GM06990 (cell line): ENCODE measurements at regions not wholly inside any gene's neighbourhood (a gene's known extent, or its start where the extent isn't known, plus 50 kb on each side); places are given as distances from the start of the nearest gene placed in this dataset.
"Not testable (repeated sequence)": the region's sequence is repeated elsewhere in the genome, so short reads cannot be mapped to it uniquely, and the experiment has no call there.

Source experiments
- DNase-seq: peaks from one replicate; pipeline ENCODE4 v3.0.0-alpha.2; 2011; ENCODE audit not compliant: insufficient read length; ENCODE audit errors: extremely low read depth
- H3K27me3 ChIP-seq: replicated peaks from 2 replicates; pipeline ENCODE4 v1.6.0; 2011; ENCODE audit warnings: low read length; ENCODE audit not compliant: control insufficient read depth, insufficient read depth
- H3K36me3 ChIP-seq: 2 replicates; pipeline ENCODE4 v1.5.1; 2011; ENCODE audit warnings: low read length; ENCODE audit not compliant: control insufficient read depth, insufficient read depth
- H3K4me3 ChIP-seq: replicated peaks from 2 replicates; pipeline ENCODE4 v1.5.1; 2011; ENCODE audit warnings: low read depth, mild to moderate bottlenecking, control low read depth, low read length
- TF ChIP-seq, protein P1 (sequence below): IDR thresholded peaks from 2 replicates; pipeline ENCODE4 v1.5.1; 2011; ENCODE audit warnings: low read length, control low read depth, mild to moderate bottlenecking, inconsistent platforms; ENCODE audit not compliant: insufficient read depth, poor library complexity, severe bottlenecking

DNA sequence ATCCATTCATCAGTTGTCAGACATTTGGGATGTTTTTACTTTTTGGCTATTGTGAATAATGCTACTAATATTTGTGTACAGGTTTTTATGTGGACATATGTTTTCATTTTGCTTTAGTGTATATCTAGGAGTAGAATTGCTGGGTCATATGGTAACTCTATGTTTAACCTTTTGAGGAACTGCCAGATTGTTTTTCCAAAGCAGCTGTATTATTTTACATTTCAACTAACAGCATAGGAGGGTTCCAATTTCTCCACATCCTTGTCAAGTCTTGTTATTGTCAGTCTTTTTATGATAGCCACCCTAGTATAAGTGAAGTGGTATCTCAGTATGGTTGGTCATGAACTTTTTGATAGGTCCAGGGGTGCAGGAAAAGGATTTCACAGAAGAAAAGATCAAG lies 114.5 kb upstream of the FAM9C start:
- DNase-seq: no peak
- Histone ChIP-seq H3K27me3 (no peaks in the 10 kb centered on the region), H3K36me3 (no peaks in the 10 kb centered on the region), H3K4me3 (no peak overlapping the region)
- TF ChIP-seq, protein P1, sequence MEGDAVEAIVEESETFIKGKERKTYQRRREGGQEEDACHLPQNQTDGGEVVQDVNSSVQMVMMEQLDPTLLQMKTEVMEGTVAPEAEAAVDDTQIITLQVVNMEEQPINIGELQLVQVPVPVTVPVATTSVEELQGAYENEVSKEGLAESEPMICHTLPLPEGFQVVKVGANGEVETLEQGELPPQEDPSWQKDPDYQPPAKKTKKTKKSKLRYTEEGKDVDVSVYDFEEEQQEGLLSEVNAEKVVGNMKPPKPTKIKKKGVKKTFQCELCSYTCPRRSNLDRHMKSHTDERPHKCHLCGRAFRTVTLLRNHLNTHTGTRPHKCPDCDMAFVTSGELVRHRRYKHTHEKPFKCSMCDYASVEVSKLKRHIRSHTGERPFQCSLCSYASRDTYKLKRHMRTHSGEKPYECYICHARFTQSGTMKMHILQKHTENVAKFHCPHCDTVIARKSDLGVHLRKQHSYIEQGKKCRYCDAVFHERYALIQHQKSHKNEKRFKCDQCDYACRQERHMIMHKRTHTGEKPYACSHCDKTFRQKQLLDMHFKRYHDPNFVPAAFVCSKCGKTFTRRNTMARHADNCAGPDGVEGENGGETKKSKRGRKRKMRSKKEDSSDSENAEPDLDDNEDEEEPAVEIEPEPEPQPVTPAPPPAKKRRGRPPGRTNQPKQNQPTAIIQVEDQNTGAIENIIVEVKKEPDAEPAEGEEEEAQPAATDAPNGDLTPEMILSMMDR: no peak

DNA sequence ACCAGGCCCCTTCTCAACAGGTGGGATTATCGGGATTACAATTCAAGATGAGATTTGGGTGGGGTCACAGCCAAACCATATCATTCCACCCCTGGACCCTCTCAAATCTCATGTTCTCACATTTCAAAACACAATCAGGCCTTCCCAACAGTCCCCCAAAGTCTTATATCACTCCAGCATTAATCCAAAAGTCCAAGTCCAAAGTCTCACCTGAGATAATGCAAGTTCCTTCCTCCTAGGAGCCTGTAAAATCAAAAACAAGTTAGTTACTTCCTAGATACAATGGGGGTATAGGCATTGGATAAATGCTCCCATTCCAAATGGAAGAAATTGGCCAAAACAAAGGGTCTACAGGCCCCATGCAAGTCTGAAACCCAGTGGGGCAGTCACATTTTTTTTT lies 111.1 kb upstream of the FAM9C start:
- not testable (repeated sequence) for H3K36me3 ChIP-seq, DNase-seq, H3K27me3 ChIP-seq, H3K4me3 ChIP-seq

DNA sequence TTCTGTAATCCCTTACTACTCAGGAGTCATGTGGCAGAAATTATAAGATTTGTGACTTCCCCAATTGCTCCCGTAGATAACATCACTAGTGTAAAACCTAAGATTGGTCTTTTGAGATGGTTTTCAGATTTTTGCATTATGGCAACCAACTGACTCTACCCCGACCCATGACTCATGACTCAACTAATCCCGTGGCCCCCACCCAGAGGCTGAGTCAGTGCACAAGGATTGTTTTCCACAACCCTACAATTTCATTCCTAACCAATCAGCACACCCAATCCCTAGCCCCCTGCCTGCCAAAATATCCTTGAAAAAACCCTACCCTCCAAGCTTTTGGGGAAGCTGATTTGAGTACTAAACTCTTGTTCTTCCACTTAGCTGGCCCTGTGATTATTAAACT lies 109.4 kb upstream of the FAM9C start:
- TF ChIP-seq, protein P1: no peak
- Histone ChIP-seq H3K27me3 (no peaks in the 10 kb centered on the region), H3K36me3 (no peaks in the 10 kb centered on the region), H3K4me3 (no peak overlapping the region)
- DNase-seq: no peak

DNA sequence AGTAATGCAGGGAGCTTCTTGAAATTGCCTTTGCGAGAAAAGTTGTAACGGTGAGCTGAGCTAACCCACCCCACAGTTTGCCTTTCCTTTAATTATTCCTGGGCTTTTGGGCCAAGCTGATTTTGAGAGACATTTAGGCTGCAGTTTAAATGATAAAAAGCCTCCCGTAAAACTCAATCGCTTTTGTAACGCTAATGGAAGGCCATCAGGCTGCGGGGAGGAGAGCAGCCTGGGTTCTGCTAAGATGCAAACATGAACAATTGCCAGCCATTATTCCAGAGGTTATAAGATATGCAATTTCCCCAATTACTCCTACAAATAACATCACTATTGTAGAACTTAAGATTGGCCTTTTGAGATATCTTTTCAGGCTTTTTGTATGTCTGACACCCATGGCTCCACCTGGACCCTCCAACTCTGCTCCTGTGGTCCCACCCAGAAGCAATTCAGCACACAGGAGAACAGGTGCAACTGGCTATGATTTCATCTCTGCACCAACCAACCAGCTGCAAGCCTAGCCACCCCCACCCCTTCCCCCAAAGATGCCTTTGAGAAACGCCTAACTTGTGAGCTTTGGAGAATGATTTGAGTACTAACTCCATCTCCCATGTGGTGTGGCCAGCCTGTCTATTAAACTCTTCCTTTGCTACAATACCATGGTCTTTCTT lies 108.2 kb upstream of the FAM9C start:
- Histone ChIP-seq H3K27me3 (no peaks in the 10 kb centered on the region), H3K4me3 (no peak overlapping the region), H3K36me3 (no peaks in the 10 kb centered on the region)
- TF ChIP-seq, protein P1: no peak
- DNase-seq: no peak

DNA sequence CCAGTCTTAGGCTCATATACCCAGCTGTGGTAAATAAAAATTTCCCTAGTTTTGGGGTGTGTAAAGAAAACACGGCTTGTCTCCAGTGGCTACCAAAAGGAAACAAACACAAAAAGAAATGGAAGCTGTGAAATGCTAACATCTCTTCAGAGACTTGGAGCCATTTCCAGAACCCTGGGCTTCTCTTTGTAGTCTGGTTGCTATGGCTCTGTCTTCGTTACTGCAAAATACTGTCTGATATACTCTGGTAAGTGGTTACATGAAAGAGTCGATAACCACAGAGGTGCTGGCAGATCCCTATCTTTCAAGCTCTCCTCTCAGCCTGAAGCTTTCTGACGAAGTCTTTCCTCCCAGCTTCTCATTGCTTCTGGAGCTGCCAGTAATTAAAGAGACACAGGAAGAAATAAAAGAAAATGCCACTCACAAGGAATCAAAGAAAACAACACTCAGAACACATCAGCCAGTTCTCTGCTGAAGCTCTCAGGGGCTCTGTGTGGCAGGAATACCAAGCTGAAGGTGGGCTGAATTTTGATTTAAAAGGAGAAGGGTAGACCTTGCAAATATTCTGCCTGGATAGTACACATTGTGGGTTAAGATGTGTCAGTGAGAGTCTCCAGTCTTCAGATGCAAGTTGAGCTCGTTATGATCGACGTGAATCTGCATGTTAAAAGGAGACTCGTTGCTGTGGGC lies 107.6 kb upstream of the FAM9C start:
- TF ChIP-seq, protein P1: no peak
- no peak for DNase-seq
- Histone ChIP-seq H3K27me3 (no peaks in the 10 kb centered on the region), H3K4me3 (no peak overlapping the region), H3K36me3 (no peaks in the 10 kb centered on the region)

DNA sequence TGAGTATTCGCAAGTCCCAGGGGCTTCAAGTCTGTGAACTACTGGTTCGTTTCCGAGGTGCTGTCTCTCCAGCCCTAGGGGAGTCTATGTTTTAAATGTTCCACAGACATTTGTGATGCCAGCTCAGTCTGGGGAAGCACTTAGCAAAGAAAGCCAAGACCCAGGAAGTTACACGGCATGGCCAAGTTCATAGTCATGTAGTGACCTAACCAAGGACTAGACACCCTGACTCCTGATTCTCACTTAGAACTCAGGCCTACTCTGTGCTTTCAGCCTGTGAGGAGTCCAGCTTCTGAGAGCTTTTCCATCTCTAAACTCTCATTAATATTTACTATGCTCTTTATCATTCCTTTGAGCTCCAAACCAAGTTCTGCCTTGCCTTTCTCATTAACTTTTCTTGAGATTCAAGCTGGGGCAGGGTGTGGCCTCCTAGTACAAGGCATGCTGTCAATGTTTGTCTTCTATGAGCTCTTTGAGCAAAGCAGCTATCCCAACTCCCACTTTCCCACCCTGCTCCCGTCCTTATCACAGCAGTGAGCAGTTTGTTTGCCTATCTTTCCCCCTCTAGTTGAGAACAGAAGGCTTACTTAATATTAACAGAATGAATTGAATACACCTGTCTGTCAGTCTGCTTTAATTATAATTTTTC lies 105.4 kb upstream of the FAM9C start:
- DNase-seq: no peak
- H3K36me3 ChIP-seq: no peaks in the 10 kb centered on the region
- TF ChIP-seq, protein P1: no peak
- no peaks in the 10 kb centered on the region for H3K27me3 ChIP-seq
- H3K4me3 ChIP-seq: no peak overlapping the region
